Activated CD4-positive, alpha-beta T cell treated with anti-CD3 and anti-CD28 coated beads for 24 hours (primary cell): ENCODE measurements at regions not wholly inside any gene's neighbourhood (a gene's known extent, or its start where the extent isn't known, plus 50 kb on each side); places are given as distances from the start of the nearest gene placed in this dataset.

Experiments
- DNase-seq, 2 donors: peaks; one replicate each; pipeline ENCODE4 v3.0.0-alpha.2; 2020; ENCODE audit warnings: low read depth in 2 of 2

GRCh38 chr14:61941421-61942150 lies 179.4 kb downstream of the SNAPC1 start:
- DNase-seq = no peak

GRCh38 chr14:61948376-61948775 lies 186.2 kb downstream of the SNAPC1 start:
- DNase-seq = no peak

GRCh38 chr14:61950340-61950739 lies 188.1 kb downstream of the SNAPC1 start:
- DNase-seq = no peak

- DNase-seq = no peak
Observed at GRCh38 chr14:61953602-61954001, 191.4 kb downstream of the SNAPC1 start.

GRCh38 chr14:61954306-61954705 lies 192.1 kb downstream of the SNAPC1 start:
- DNase-seq = no peak

- no peak for DNase-seq
Observed at GRCh38 chr14:61956517-61956916, 194.3 kb downstream of the SNAPC1 start.

GRCh38 chr14:61959348-61959747 lies 197.1 kb downstream of the SNAPC1 start:
- no peak for DNase-seq

- DNase-seq = no peak
Observed at GRCh38 chr14:61961369-61961768, 199.1 kb downstream of the SNAPC1 start.

GRCh38 chr14:61963926-61964325 lies 201.7 kb downstream of the SNAPC1 start:
- no peak for DNase-seq

- no peak for DNase-seq
Observed at GRCh38 chr14:61965030-61965745, 203.0 kb downstream of the SNAPC1 start.

- DNase-seq = no peak
Observed at GRCh38 chr14:61968207-61968606, 206.0 kb downstream of the SNAPC1 start.

GRCh38 chr14:61972711-61973110 lies 210.5 kb downstream of the SNAPC1 start:
- no peak for DNase-seq

- DNase-seq = no peak
Observed at GRCh38 chr14:61973981-61974380, 211.8 kb downstream of the SNAPC1 start.

- DNase-seq = no peak
Observed at GRCh38 chr14:61977217-61977616, 215.0 kb downstream of the SNAPC1 start.

- no peak for DNase-seq
Observed at GRCh38 chr14:61988240-61988639, 226.0 kb downstream of the SNAPC1 start.

- DNase-seq = no peak
Observed at GRCh38 chr14:61992139-61992538, 229.9 kb downstream of the SNAPC1 start.

- no peak for DNase-seq
Observed at GRCh38 chr14:61992926-61993325, 230.7 kb downstream of the SNAPC1 start.

GRCh38 chr14:61994589-61994988 lies 232.4 kb downstream of the SNAPC1 start:
- no peak for DNase-seq

- no peak for DNase-seq
Observed at GRCh38 chr14:61996753-61997152, 234.5 kb downstream of the SNAPC1 start.

GRCh38 chr14:61997161-61997560 lies 234.9 kb downstream of the SNAPC1 start:
- no peak for DNase-seq

GRCh38 chr14:62001963-62002362 lies 239.7 kb downstream of the SNAPC1 start:
- no peak for DNase-seq

- DNase-seq = no peak
Observed at GRCh38 chr14:62002642-62003041, 240.4 kb downstream of the SNAPC1 start.

GRCh38 chr14:62003701-62004100 lies 241.5 kb downstream of the SNAPC1 start:
- DNase-seq = no peak
